Tibial nerve (tissue), 4 donors: ENCODE measurements at regions not wholly inside any gene's neighbourhood (a gene's known extent, or its start where the extent isn't known, plus 50 kb on each side); places are given as distances from the start of the nearest gene placed in this dataset.

Experiments used
- DNase-seq, 2 donors: peaks; one replicate each; pipeline ENCODE4 v3.0.0-alpha.2; 2019; ENCODE audit warnings: low spot score in 2 of 2
- H3K27ac ChIP-seq, 4 donors: fragments of 200-600 bp; sonication (generic) in 3 of 4; one replicate each; pipeline ENCODE4 v1.5.1; 2017 to 2019; ENCODE audit warnings: mild to moderate bottlenecking in 1 of 4
- H3K27me3 ChIP-seq, 2 donors: fragments of 200-600 bp; sonication (generic) in 1 of 2; one replicate each; pipeline versions ENCODE4 v1.5.1 to v1.6.0; 2017 to 2019
- H3K36me3 ChIP-seq, 3 donors: fragments of 200-600 bp; sonication (generic); one replicate each; pipeline ENCODE4 v1.5.1; 2018 to 2019
- H3K4me1 ChIP-seq, 4 donors: fragments of 200-600 bp; sonication (generic) in 3 of 4; one replicate each; pipeline ENCODE4 v1.5.1; 2017 to 2019
- H3K4me3 ChIP-seq, 4 donors: fragments of 200-600 bp; sonication (generic) in 3 of 4; one replicate each; pipeline ENCODE4 v1.5.1; 2017 to 2019; ENCODE audit warnings: mild to moderate bottlenecking in 1 of 4, moderate library complexity in 1 of 4
- H3K9me3 ChIP-seq, 4 donors: fragments of 200-600 bp; sonication (generic) in 3 of 4; one replicate each; pipeline ENCODE4 v1.5.1; 2017 to 2019
- CTCF ChIP-seq, 5 experiments: fragments of 200-600 bp in 3 of 5; fragments of 450-650 bp in 2 of 5; sonication (generic) in 3 of 5; IDR thresholded peaks; one replicate each; pipeline ENCODE4 v1.5.1; 2016 to 2019; ENCODE audit warnings: antibody characterized with exemption in 5 of 5, mild to moderate bottlenecking in 3 of 5, moderate library complexity in 2 of 5
- EP300 ChIP-seq, 2 donors: sonication (generic); formaldehyde crosslinking; IDR thresholded peaks; one replicate each; pipeline ENCODE4 v1.6.1; 2017; ENCODE audit warnings: antibody characterized with exemption in 2 of 2, mild to moderate bottlenecking in 1 of 2
- POLR2A ChIP-seq, 2 donors: fragments of 450-650 bp; IDR thresholded peaks; one replicate each; pipeline ENCODE4 v1.6.1; 2017; ENCODE audit warnings: antibody characterized with exemption in 2 of 2, mild to moderate bottlenecking in 2 of 2, moderate library complexity in 2 of 2
- WGBS, 2 donors: methylation state at CpG; one replicate each; pipeline ENCODE4 v1.1.5; 2018; 5-methylcytosine and 5-hydroxymethylcytosine counted together

GRCh38 chr11:112589155-112589554 is 328.5 kb upstream of the PLET1 start:
- 73 to 75% methylated on average over 3 of the region's 3 CpGs for WGBS, 2 donors
- Histone ChIP-seq H3K9me3 (no peaks in the 10 kb centered on the region), H3K27ac (no peak overlapping the region), H3K4me3 (no peak overlapping the region), H3K36me3 (no peaks in the 10 kb centered on the region), H3K27me3 (no peaks in the 10 kb centered on the region), H3K4me1 (peaks cover 0 to 5% (median 0%) of the 10 kb centered on the region in 4 donors)
- no peak for TF ChIP-seq POLR2A (IDR thresholded peaks at IDR 0.05)
- TF ChIP-seq CTCF (IDR thresholded peaks at IDR 0.05): no peak
- TF ChIP-seq EP300 (IDR thresholded peaks at IDR 0.05): no peak
- DNase-seq: no peak

DNA sequence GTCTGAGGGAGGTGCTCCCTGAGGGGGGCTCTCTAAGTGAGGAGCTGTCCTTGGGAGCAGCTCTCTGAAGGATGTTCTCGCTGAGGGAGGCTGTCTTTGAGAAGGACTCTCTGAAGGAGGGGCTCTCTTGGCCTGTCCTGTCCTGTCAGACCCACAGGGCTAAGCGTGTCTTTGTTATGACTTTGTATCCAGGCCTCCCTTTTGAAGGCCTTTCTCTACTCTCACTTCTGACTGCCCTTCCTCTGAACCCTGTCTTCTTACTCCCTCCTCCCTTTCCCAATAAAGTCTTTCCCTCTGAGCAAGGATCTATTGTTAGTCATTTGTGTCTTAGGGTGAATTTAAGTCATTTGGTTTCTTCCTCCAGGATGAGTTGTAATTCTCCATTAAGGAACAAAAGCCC is 330.1 kb upstream of the PLET1 start:
- DNase-seq: no peak
- WGBS, 2 donors: 78 to 84% methylated on average over 2 of the region's 2 CpGs

DNA sequence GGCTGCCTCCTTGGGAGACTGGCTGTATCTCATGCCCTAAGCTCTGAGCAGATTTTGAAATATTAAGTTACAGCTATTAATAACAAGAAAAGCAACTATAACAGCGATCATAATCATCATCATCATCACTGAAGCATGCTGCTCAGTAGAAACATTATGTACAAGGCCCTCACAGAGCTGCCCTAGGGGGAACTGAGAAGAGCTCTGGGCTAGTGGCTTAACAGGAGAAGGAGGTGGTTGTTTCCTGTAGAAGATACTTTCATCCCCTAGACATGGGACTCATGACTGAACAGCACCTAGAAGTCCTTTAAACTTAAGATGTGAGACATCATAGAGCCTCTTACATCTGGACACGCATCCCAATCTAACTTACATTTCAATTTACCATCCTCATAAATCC is 332.8 kb upstream of the PLET1 start:
- TF ChIP-seq EP300 (IDR thresholded peaks at IDR 0.05): no peak
- no peak for TF ChIP-seq POLR2A (IDR thresholded peaks at IDR 0.05)
- TF ChIP-seq CTCF (IDR thresholded peaks at IDR 0.05): no peak
- peaks cover 0 to 2% (median 0%) of the 10 kb centered on the region in 4 donors for H3K4me1 ChIP-seq
- no peaks in the 10 kb centered on the region for H3K36me3 ChIP-seq
- no peaks in the 10 kb centered on the region for H3K9me3 ChIP-seq
- no peaks in the 10 kb centered on the region for H3K27me3 ChIP-seq
- 91 to 96% methylated on average over 2 of the region's 2 CpGs for WGBS, 2 donors
- H3K27ac ChIP-seq: no peak overlapping the region
- DNase-seq: no peak
- no peak overlapping the region for H3K4me3 ChIP-seq

More for the DNA sequence above, 330.1 kb upstream of the PLET1 start:
- no peak overlapping the region for H3K4me3 ChIP-seq
- no peaks in the 10 kb centered on the region for H3K9me3 ChIP-seq
- TF ChIP-seq CTCF (IDR thresholded peaks at IDR 0.05): no peak
- no peak for TF ChIP-seq EP300 (IDR thresholded peaks at IDR 0.05)
- no peak for TF ChIP-seq POLR2A (IDR thresholded peaks at IDR 0.05)
- no peaks in the 10 kb centered on the region for H3K36me3 ChIP-seq
- peaks cover 0 to 5% (median 0%) of the 10 kb centered on the region in 4 donors for H3K4me1 ChIP-seq
- H3K27ac ChIP-seq: no peak overlapping the region
- no peaks in the 10 kb centered on the region for H3K27me3 ChIP-seq

DNA sequence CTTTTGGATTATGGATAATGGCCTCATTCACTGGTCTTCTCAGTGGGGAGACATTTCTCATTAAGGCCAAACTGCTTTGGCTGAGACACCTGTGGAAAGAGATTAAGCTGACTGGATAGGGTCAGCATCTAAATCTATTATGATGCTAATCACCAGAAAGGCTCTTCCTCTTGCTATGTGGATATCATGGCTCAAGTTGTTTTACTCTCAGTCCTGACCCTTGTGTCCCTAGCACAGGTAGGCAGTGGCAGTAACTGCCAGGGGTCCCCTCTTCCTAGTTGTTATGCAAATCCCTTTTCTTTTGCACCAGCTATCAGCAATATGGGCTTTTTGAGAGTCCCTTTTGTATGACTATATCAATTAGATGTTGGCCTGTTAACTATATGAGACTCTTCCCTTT is 335.7 kb upstream of the PLET1 start:
- no peak for DNase-seq
- no peak overlapping the region for H3K4me3 ChIP-seq
- TF ChIP-seq POLR2A (IDR thresholded peaks at IDR 0.05) (no peak), EP300 (IDR thresholded peaks at IDR 0.05) (no peak), CTCF (IDR thresholded peaks at IDR 0.05) (no peak)
- H3K27ac ChIP-seq: no peak overlapping the region
- no peaks in the 10 kb centered on the region for H3K36me3 ChIP-seq
- H3K27me3 ChIP-seq: no peaks in the 10 kb centered on the region
- no peaks in the 10 kb centered on the region for H3K9me3 ChIP-seq
- peaks cover 0 to 3% (median 0%) of the 10 kb centered on the region in 4 donors for H3K4me1 ChIP-seq

GRCh38 chr11:112597286-112597790 is 336.7 kb upstream of the PLET1 start:
- Histone ChIP-seq H3K4me1 (peaks cover 0 to 7% (median 0%) of the 10 kb centered on the region in 4 donors), H3K27ac (no peak overlapping the region), H3K9me3 (no peaks in the 10 kb centered on the region), H3K4me3 (no peak overlapping the region), H3K36me3 (no peaks in the 10 kb centered on the region), H3K27me3 (no peaks in the 10 kb centered on the region)
- 85 to 87% methylated on average over 2 of the region's 2 CpGs for WGBS, 2 donors
- DNase-seq: no peak
- TF ChIP-seq EP300 (IDR thresholded peaks at IDR 0.05) (no peak), POLR2A (IDR thresholded peaks at IDR 0.05) (no peak), CTCF (IDR thresholded peaks at IDR 0.05) (no peak)
